ENCODE measurements at regions not wholly inside any gene's neighbourhood (a gene's known extent, or its start where the extent isn't known, plus 50 kb on each side); places are given as distances from the start of the nearest gene placed in this dataset.

DNA sequence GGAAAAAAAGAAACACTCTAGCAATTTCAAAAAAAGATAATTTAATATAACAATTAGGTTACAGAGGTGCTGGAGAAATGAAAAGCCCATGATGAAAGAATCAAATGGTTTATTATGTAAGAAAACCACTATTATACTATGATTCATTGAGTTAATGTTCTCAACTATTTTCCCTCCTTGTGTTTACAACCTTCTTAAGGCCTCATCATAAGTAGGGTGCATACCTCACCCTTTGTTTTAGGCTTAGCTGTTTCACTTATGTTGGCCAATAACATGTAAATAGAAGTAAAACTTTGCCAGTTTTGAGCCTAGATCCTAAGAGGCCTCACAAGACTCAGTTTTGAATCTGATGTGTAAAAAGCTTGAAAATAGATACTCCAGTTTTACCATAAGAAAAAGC lies 418.3 kb upstream of the DDX18 start:
- Histone ChIP-seq H3K4me3 (ENCODE audit: low read depth, low read length) (no peak overlapping the region), H3K9me3 (ENCODE audit: control insufficient read depth, insufficient read depth, low read length) (peaks cover 8% of the 10 kb centered on the region; the same call in 1 of the 2 replicates), H3K27ac (ENCODE audit: low read depth, low read length) (no peak overlapping the region), H3K27me3 (ENCODE audit: control insufficient read depth, insufficient read depth, low read length) (no peaks in the 10 kb centered on the region)
- DNase-seq (ENCODE audit: low read depth, low spot score), result no peak
- ChIA-PET CTCF (no interaction called here), POLR2A (no interaction called here)
- TF ChIP-seq, protein P1, sequence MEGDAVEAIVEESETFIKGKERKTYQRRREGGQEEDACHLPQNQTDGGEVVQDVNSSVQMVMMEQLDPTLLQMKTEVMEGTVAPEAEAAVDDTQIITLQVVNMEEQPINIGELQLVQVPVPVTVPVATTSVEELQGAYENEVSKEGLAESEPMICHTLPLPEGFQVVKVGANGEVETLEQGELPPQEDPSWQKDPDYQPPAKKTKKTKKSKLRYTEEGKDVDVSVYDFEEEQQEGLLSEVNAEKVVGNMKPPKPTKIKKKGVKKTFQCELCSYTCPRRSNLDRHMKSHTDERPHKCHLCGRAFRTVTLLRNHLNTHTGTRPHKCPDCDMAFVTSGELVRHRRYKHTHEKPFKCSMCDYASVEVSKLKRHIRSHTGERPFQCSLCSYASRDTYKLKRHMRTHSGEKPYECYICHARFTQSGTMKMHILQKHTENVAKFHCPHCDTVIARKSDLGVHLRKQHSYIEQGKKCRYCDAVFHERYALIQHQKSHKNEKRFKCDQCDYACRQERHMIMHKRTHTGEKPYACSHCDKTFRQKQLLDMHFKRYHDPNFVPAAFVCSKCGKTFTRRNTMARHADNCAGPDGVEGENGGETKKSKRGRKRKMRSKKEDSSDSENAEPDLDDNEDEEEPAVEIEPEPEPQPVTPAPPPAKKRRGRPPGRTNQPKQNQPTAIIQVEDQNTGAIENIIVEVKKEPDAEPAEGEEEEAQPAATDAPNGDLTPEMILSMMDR (IDR thresholded peaks at IDR 0.05; ENCODE audit: low read depth, low read length), result no peak

GRCh38 chr2:117401582-117401981 lies 412.9 kb upstream of the DDX18 start:
- ChIA-PET CTCF (no interaction called here), POLR2A (no interaction called here)
- TF ChIP-seq, protein P1 (IDR thresholded peaks at IDR 0.05; ENCODE audit: low read depth, low read length), result no peak
- H3K27ac ChIP-seq (ENCODE audit: low read depth, low read length), result no peak overlapping the region
- no peak overlapping the region for H3K4me3 ChIP-seq (ENCODE audit: low read depth, low read length)
- DNase-seq (ENCODE audit: low read depth, low spot score), result no peak
- H3K9me3 ChIP-seq (ENCODE audit: control insufficient read depth, insufficient read depth, low read length), result no peaks in the 10 kb centered on the region; the same call in 1 of the 2 replicates
- H3K27me3 ChIP-seq (ENCODE audit: control insufficient read depth, insufficient read depth, low read length), result no peaks in the 10 kb centered on the region

GRCh38 chr2:117406443-117406842 lies 408.0 kb upstream of the DDX18 start:
- Histone ChIP-seq H3K4me3 (ENCODE audit: low read depth, low read length) (no peak overlapping the region), H3K27ac (ENCODE audit: low read depth, low read length) (no peak overlapping the region), H3K27me3 (ENCODE audit: control insufficient read depth, insufficient read depth, low read length) (no peaks in the 10 kb centered on the region), H3K9me3 (ENCODE audit: control insufficient read depth, insufficient read depth, low read length) (peaks cover 3% of the 10 kb centered on the region)
- no peak for DNase-seq (ENCODE audit: low read depth, low spot score)
- TF ChIP-seq, protein P1 (IDR thresholded peaks at IDR 0.05; ENCODE audit: low read depth, low read length), result no peak
- ChIA-PET CTCF (no interaction called here), POLR2A (no interaction called here)

DNA sequence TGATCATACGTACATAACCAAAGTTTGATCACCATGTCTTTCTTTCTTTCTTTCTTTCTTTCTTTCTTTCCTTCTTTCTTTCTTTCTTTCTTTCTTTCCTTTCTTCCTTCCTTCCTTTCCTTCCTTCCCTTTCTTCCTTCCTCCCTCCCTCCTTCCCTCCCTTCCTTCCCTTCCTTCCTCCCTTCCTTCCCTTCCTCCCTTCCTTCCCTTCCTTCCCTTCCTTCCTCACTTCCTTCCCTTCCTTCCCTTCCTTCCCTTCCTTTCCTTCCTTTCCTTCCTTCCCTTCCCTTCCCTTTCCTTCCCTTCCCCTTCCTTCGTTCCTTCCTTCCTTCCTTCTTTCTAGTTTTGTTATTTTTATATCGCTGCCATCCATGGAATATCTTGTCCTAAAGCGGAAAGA lies 406.7 kb upstream of the DDX18 start:
- CTCF ChIA-PET, result no interaction called here
- TF ChIP-seq, protein P1 (IDR thresholded peaks at IDR 0.05; ENCODE audit: low read depth, low read length), result no peak
- Histone ChIP-seq H3K27ac (ENCODE audit: low read depth, low read length) (no peak overlapping the region), H3K9me3 (ENCODE audit: control insufficient read depth, insufficient read depth, low read length) (peaks cover 3% of the 10 kb centered on the region), H3K4me3 (ENCODE audit: low read depth, low read length) (no peak overlapping the region), H3K27me3 (ENCODE audit: control insufficient read depth, insufficient read depth, low read length) (no peaks in the 10 kb centered on the region)
- no peak for DNase-seq (ENCODE audit: low read depth, low spot score)
- POLR2A ChIA-PET, result no interaction called here

DNA sequence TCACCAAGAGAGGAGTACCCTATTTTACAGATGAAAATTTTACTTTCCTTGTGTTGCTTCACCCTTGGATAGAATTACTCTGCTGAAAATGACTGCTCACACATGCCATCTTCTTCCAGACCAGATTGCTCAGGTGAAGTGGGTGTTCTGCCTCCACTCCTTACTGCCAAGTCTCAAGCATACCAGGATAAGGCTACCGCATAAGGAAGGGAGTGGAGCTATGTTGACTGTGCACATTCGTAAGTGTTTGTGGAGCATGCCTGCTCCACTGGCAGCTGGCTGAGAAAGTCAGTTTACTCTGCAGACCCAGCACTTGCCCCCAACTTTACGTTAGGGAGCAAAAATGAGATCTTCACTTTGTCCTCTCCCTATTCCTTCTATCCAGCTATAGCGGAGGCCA lies 405.0 kb upstream of the DDX18 start:
- DNase-seq (ENCODE audit: low read depth, low spot score), result no peak
- Histone ChIP-seq H3K4me3 (ENCODE audit: low read depth, low read length) (no peak overlapping the region), H3K9me3 (ENCODE audit: control insufficient read depth, insufficient read depth, low read length) (peaks cover 3% of the 10 kb centered on the region), H3K27me3 (ENCODE audit: control insufficient read depth, insufficient read depth, low read length) (no peaks in the 10 kb centered on the region), H3K27ac (ENCODE audit: low read depth, low read length) (no peak overlapping the region)
- ChIA-PET POLR2A (no interaction called here), CTCF (no interaction called here)
- TF ChIP-seq, protein P1 (IDR thresholded peaks at IDR 0.05; ENCODE audit: low read depth, low read length), result no peak

Data from AG04450 (cell line).